Body of pancreas (tissue), 4 donors: ENCODE measurements at regions not wholly inside any gene's neighbourhood (a gene's known extent, or its start where the extent isn't known, plus 50 kb on each side); places are given as distances from the start of the nearest gene placed in this dataset.

Experiments
- ATAC-seq: fragments of 150-250 bp; one replicate; pipeline ENCODE4 v1.9.1; 2016
- DNase-seq, 4 donors: peaks; one replicate each; pipeline ENCODE4 v3.0.0-alpha.2; 2019
- H3K27ac ChIP-seq, 4 donors: fragments of 200-600 bp; sonication (generic); 1 replicate in 3 of 4; 2 replicates in 1 of 4; pipeline versions ENCODE4 v1.5.1 to v1.6.1; 2016 to 2019; ENCODE audit warnings: mild to moderate bottlenecking in 1 of 4, mixed read lengths in 1 of 4, moderate library complexity in 1 of 4
- H3K27me3 ChIP-seq, 2 donors: fragments of 200-600 bp; sonication (generic); one replicate each; pipeline ENCODE4 v1.6.0; 2016; ENCODE audit warnings: mild to moderate bottlenecking in 1 of 2
- H3K36me3 ChIP-seq, 2 donors: fragments of 200-600 bp; sonication (generic); replicated peaks in 1 of 2; 2 replicates each; pipeline ENCODE4 v1.5.1; 2016; ENCODE audit warnings: low read depth in 2 of 2; ENCODE audit not compliant: insufficient read depth in 1 of 2
- H3K4me1 ChIP-seq: fragments of 200-600 bp; sonication (generic); one replicate; pipeline ENCODE4 v1.6.0; 2016
- H3K4me3 ChIP-seq, 2 donors: fragments of 200-600 bp; sonication (generic); 1 replicate in 1 of 2; 2 replicates in 1 of 2; pipeline ENCODE4 v1.5.1; 2016 to 2019
- H3K9me3 ChIP-seq, 3 donors: fragments of 200-600 bp; sonication (generic); 1 replicate in 2 of 3; 2 replicates in 1 of 3; pipeline ENCODE4 v1.5.1; 2016
- POLR2A ChIP-seq, 3 donors: fragments of 450-650 bp; IDR thresholded peaks; one replicate each; pipeline ENCODE4 v1.6.1; 2016; ENCODE audit warnings: antibody characterized with exemption in 3 of 3, mild to moderate bottlenecking in 2 of 3
- WGBS, 2 donors: methylation state at CpG; one replicate each; pipeline ENCODE4 v1.1.5; 2017; 5-methylcytosine and 5-hydroxymethylcytosine counted together
- intact Hi-C: fragments of 100-400 bp; cut with DNase I; formaldehyde crosslinking; loops from one replicate; pipeline ENCODE4 v1.15.1; 2023
- TF ChIP-seq, protein P1 (sequence below), 7 experiments: fragments of 450-650 bp in 4 of 7; fragments of 200-600 bp in 3 of 7; sonication (generic) in 3 of 7; IDR thresholded peaks; one replicate each; pipeline ENCODE4 v1.5.1; 2016 to 2019; ENCODE audit warnings: antibody characterized with exemption in 7 of 7

DNA sequence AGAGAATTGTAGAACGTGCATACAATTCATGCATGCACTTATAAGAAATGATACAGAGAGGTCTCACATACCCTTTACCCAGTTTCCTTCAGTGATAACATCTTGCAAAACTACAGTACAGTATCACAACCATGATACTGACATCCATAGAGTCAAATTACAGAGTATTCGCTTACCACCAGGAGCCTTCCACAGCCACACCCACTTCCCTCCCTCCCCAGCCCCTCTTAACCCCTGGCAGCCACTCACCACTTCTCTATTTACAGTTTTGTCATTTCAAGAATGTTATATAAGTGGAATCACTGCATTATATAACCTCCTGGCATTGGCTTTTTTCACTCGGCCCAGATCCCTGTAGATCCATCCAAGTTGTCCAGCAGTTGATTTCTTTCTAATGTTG lies 143.8 kb downstream of the ZNF248 start:
- peaks cover 8% of the 10 kb centered on the region for H3K4me1 ChIP-seq
- no peak overlapping the region for H3K4me3 ChIP-seq
- no peaks in the 10 kb centered on the region for H3K27me3 ChIP-seq
- DNase-seq, result no peak
- H3K27ac ChIP-seq, result no peak overlapping the region
- intact Hi-C loops, result no loop called here
- TF ChIP-seq POLR2A (IDR thresholded peaks at IDR 0.05), result no peak
- TF ChIP-seq, protein P1, sequence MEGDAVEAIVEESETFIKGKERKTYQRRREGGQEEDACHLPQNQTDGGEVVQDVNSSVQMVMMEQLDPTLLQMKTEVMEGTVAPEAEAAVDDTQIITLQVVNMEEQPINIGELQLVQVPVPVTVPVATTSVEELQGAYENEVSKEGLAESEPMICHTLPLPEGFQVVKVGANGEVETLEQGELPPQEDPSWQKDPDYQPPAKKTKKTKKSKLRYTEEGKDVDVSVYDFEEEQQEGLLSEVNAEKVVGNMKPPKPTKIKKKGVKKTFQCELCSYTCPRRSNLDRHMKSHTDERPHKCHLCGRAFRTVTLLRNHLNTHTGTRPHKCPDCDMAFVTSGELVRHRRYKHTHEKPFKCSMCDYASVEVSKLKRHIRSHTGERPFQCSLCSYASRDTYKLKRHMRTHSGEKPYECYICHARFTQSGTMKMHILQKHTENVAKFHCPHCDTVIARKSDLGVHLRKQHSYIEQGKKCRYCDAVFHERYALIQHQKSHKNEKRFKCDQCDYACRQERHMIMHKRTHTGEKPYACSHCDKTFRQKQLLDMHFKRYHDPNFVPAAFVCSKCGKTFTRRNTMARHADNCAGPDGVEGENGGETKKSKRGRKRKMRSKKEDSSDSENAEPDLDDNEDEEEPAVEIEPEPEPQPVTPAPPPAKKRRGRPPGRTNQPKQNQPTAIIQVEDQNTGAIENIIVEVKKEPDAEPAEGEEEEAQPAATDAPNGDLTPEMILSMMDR (IDR thresholded peaks at IDR 0.05), result no peak
- WGBS, 2 donors, result 39 to 41% methylated on average over 3 of the region's 3 CpGs
- peaks cover 0 to 4% (median 0%) of the 10 kb centered on the region in 3 donors for H3K9me3 ChIP-seq
- H3K36me3 ChIP-seq, result no peaks in the 10 kb centered on the region
- ATAC-seq, result no peak

DNA sequence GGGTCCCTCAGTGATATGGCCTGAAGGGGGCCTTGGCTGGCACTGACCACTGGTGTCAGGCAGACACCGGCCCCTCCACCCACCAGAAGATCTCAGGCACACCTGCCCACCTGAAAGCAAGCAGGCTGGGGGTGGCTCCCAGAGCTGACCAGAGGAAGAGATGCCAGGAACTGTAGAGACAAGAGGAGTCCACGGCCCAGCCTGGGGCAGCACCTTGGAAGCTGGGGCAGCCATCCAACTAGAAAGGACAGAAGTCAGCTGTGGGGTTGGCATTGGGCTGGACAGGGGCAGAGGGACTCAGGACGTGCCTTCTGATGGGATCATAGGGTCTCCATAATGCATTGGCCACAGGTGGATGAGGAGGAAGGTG lies 144.3 kb downstream of the ZNF248 start:
- DNase-seq (no peak), ATAC-seq (no peak)
- 69 to 71% methylated on average over 3 of the region's 3 CpGs for WGBS, 2 donors
- Histone ChIP-seq H3K27me3 (no peaks in the 10 kb centered on the region), H3K36me3 (no peaks in the 10 kb centered on the region), H3K4me3 (no peak overlapping the region), H3K9me3 (peaks cover 0 to 4% (median 0%) of the 10 kb centered on the region in 3 donors), H3K27ac (no peak overlapping the region), H3K4me1 (peaks cover 8% of the 10 kb centered on the region)
- intact Hi-C loops, result no loop called here
- TF ChIP-seq, protein P1 (IDR thresholded peaks at IDR 0.05), result no peak
- TF ChIP-seq POLR2A (IDR thresholded peaks at IDR 0.05), result no peak

DNA sequence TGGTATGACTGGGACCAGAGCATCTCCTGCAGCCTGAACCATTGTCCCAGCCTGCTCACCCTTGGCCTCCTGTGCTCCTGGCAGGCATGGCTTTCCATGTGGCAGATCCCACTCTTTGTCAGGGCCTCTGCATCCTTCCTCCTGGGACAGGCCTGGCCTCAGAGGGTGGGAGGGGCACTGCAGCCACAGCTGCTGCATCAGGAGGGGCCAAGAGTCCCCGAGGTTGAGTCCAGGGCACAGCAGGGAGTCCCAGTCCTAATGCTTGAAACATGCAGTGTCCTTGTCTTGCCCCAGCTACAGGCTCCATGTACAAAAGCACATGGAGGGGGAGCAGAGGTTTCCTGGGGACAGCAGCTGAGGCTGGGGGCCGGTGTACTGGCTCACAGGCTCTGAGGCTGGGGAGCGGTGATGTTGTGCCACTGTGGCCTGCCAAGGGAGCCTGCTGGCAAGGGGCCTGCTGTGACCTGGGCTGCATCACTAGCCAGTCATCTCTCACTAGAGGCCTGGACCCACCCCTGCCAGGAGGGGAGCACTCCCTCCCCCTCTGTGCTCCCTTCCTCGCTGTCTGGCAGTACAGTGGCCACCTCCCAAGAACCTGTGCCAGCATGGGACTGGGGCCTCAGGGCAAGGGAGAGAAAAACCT lies 144.8 kb downstream of the ZNF248 start:
- 33 to 79% methylated on average over 1 to 4 of the region's 4 CpGs for WGBS, 2 donors
- Histone ChIP-seq H3K9me3 (no peaks in the 10 kb centered on the region), H3K4me1 (peaks cover 8% of the 10 kb centered on the region), H3K4me3 (no peak overlapping the region), H3K36me3 (no peaks in the 10 kb centered on the region), H3K27me3 (no peaks in the 10 kb centered on the region), H3K27ac (no peak overlapping the region)
- intact Hi-C loops, result no loop called here
- TF ChIP-seq, protein P1 (IDR thresholded peaks at IDR 0.05), result no peak
- no peak for TF ChIP-seq POLR2A (IDR thresholded peaks at IDR 0.05)
- no peak for ATAC-seq
- DNase-seq, result no peak

DNA sequence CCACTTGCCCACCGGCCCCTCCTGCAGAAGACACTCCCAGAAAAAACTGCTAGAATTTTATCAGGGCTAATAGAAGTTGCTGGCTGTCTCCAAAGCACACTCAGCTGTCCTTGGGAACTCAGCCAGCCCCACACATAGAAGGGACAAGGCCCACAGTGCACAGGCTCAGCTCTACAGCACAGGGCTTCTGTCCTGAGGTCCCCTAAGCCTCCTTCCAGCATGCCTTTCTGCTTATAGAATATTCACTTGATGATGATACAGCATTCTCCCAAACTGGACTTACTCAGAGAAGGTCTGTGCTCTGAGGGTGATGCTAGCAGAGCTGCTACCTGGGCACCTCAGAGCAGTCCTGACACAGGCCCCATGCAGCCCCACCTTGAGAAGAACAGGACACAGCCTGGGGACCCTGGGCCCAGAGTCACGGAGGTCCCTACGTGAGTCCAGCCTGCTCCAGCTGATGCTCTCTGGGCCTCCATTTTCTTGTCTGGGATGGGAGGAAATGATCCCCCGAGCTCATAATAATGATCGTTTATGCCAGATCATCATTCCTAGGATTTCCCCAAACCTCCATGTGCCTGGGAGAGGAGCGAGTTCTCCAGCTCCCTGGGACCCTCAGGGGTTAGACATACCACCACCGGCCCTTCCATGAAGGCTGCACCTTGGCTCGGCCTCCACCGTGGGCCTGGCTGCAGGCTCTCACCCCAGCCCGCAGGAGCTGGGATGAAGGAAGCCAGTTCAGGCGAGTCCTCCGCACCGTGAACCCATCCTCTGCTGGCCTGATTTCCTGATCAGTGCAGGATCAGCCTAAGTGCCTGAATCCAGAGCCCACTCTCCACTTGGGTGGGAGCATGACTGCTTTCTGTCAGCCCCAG lies 145.6 kb downstream of the ZNF248 start:
- 82 to 90% methylated on average over 6 to 13 of the region's 13 CpGs for WGBS, 2 donors
- intact Hi-C loops, result no loop called here
- H3K4me1 ChIP-seq, result peaks cover 8% of the 10 kb centered on the region
- no peak overlapping the region for H3K4me3 ChIP-seq
- H3K36me3 ChIP-seq, result no peaks in the 10 kb centered on the region
- H3K27me3 ChIP-seq, result no peaks in the 10 kb centered on the region
- H3K27ac ChIP-seq, result no peak overlapping the region
- no peaks in the 10 kb centered on the region for H3K9me3 ChIP-seq
- ATAC-seq (peak; percentile 50), DNase-seq (peak in 3 of 4 donors; percentile 26 to 73 (median 30))
- TF ChIP-seq, protein P1 (IDR thresholded peaks at IDR 0.05), result no peak
- no peak for TF ChIP-seq POLR2A (IDR thresholded peaks at IDR 0.05)
